LNCAP (cell line): ENCODE measurements at regions not wholly inside any gene's neighbourhood (a gene's known extent, or its start where the extent isn't known, plus 50 kb on each side); places are given as distances from the start of the nearest gene placed in this dataset.

Source experiments
- TF ChIP-seq, protein P1 (sequence below): fragments of 450-650 bp; IDR thresholded peaks from 2 replicates; pipeline ENCODE4 v1.5.1; 2017; ENCODE audit warnings: mild to moderate bottlenecking

DNA sequence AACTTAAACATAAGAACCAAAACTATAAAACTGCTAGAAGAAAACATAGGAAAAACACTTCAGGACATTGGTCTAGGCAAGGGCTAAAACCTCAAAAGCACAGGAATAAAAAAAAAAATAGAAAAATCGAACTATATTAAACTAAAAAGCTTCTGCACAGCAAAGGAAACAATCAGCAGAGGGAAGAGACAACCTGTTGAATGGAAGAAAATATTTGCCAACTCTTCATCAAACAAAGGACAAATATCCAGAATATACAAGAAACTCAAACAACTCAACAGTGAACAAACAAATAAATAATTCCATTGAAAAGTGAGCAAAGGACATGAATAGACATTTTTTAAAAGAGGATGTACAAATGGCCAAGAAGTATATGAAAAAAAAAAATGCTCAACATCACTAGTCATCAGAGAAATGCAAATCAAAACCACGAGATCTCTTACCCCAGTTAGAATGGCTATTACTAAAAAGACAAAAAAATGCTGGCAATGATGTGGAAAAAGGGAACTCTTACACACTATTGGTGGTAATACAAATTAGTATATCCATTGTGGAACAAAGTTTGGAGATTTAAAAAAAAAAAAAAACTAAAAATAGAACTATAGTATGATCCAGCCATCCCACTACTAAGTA, 152.0 kb downstream of the NDUFA12 start:
- TF ChIP-seq, protein P1, sequence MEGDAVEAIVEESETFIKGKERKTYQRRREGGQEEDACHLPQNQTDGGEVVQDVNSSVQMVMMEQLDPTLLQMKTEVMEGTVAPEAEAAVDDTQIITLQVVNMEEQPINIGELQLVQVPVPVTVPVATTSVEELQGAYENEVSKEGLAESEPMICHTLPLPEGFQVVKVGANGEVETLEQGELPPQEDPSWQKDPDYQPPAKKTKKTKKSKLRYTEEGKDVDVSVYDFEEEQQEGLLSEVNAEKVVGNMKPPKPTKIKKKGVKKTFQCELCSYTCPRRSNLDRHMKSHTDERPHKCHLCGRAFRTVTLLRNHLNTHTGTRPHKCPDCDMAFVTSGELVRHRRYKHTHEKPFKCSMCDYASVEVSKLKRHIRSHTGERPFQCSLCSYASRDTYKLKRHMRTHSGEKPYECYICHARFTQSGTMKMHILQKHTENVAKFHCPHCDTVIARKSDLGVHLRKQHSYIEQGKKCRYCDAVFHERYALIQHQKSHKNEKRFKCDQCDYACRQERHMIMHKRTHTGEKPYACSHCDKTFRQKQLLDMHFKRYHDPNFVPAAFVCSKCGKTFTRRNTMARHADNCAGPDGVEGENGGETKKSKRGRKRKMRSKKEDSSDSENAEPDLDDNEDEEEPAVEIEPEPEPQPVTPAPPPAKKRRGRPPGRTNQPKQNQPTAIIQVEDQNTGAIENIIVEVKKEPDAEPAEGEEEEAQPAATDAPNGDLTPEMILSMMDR: no peak

DNA sequence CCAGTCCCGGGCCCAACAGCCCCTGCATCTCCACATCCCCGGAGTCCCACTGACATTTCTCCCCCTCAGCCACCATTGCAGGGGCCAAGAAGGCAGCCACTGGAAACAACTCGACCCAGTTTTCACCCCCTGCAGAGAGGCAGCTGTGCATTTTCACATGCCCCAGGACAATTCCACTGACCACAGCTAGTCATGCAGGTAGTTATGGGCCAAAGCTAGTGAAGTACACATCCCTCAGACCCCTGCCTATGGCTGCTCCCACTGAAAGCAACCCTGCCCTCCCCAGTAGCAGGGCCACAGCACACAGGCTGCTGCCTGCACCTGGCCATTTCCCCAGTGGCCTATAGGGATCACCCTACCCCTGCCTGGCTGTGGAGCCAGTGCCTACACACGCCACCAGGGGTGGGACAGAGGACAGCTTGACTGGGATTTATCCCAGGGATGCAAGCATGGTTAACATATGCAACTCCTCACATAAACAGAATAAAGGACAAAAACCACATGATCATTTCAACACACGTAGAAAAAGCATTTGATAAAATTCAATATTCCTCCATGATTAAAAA, 154.0 kb downstream of the NDUFA12 start:
- TF ChIP-seq, protein P1: no peak

DNA sequence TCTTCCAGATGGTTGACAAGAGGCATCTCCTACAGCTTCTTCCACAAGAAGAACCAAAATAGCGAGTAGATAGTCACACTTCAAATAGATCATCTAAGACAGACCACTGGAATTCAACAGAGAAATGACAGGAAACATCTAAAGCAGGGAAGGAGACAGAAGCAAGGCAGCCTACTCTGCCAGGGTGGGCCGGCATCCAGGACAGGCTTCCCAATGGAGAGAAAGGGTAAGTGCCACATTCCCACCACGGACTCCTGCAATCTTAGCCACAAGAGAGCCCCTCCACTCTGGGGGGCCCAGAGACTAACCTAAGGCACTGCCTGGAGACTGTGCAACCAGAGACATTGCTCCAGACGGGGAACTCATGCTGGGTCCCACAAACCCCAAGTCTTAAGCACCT, 154.5 kb downstream of the NDUFA12 start:
- TF ChIP-seq, protein P1: no peak

DNA sequence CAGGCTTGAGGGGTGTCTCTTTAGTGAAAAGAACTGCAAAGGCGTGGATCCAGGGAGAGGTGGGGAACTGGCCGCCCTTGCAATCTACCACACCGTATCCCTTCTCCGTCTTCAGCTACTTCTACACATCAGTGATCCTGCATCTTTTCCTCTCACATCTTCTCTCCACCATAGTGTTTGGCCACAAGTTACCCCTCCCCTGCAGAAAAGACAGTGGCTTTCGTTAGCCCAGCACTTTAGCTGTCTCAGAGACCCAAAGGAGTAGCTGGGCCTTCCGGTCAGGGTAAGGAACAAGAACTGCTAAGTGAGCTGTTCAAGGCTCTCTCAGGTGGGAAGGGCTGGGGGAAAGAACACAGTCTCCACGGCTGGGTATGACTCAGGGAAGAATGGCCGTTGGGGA, 158.4 kb downstream of the NDUFA12 start:
- TF ChIP-seq, protein P1: no peak

DNA sequence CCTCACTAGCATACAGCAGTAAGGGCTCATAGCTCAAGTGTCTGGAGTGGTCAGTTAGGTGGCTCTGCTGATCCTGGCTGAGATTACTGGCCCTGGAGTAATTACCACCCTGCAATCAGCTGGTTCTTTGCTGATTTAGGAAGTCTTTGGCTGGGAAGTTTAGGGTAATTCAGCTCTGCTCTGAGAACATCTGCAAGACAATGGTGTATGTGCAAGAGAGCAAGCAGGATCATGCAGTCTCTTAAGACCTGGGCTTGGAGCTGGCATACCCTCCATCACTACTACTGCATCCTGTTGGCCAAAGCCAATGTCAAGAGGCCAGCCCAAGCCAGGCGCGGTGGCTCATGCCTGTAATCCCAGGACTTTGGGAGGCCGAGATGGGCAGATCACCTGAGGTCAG, 159.0 kb downstream of the NDUFA12 start:
- TF ChIP-seq, protein P1: no peak

DNA sequence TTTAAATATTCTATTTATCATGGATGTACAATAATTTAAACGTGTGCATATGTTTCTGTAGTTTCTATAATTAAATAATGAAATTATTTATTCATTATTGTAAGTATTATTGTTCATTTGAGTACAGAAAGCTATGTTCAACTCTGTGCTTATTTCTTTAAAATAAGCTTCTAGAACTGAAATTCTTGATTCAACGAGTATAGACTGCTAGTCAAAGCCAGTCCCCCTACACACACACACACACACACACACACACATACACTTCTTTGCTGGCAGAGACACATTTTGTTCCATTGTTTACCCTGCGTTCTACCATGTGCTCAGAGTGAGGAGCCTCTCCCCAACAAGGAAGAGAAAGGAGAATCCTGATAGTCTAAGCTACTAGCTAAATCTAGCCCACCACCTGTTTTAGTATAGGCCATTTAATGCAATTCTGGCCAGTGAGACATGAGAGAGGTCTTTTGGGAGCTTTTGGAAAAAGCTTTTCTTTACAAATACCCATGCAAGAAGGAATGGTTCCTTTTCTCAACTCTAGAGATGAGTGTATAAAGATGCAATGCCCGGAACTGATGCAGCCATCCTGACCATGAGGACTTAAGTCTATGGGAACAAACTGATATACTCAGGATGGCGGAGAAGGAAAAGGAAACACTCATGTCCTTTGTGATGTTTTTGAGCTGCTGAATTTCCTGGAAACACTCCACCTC, 161.4 kb downstream of the NDUFA12 start:
- TF ChIP-seq, protein P1: no peak

DNA sequence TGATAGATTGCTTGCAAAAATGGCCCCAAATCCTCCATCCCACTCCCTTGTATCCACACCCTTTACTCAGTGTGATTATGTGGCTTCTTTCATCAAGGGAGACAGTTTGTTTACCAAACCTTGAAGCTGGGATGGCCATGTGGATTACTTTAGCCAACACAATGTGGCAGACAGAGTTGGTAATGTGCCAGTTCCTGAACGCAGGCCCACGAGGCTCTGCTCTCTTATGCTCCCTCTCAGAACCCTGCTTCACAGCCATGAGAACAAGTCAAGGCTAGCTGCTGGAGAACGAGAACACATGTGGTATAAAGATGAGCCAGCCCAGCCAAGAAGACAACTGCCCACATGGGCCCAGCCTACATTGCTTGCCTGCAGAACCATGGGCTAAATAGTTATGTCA, 162.3 kb downstream of the NDUFA12 start:
- TF ChIP-seq, protein P1: no peak
